ENCODE measurements at regions not wholly inside any gene's neighbourhood (a gene's known extent, or its start where the extent isn't known, plus 50 kb on each side); places are given as distances from the start of the nearest gene placed in this dataset.

GRCh38 chr1:216926720-216927510, 203.7 kb upstream of the ESRRG start:
- no peak for DNase-seq (ENCODE audit: low read depth in 2 of 3, low spot score in 2 of 3)

GRCh38 chr1:216925962-216926625, 202.9 kb upstream of the ESRRG start:
- no peak for DNase-seq (ENCODE audit: low read depth in 2 of 3, low spot score in 2 of 3)

GRCh38 chr1:216924732-216925131, 201.5 kb upstream of the ESRRG start:
- no peak for DNase-seq (ENCODE audit: low read depth in 2 of 3, low spot score in 2 of 3)

GRCh38 chr1:216923601-216924000, 200.4 kb upstream of the ESRRG start:
- DNase-seq (ENCODE audit: low read depth in 2 of 3, low spot score in 2 of 3), result no peak

- DNase-seq (ENCODE audit: low read depth in 2 of 3, low spot score in 2 of 3), result no peak
Measured at GRCh38 chr1:216922406-216922805, 199.2 kb upstream of the ESRRG start.

GRCh38 chr1:216921866-216922265, 198.6 kb upstream of the ESRRG start:
- no peak for DNase-seq (ENCODE audit: low read depth in 2 of 3, low spot score in 2 of 3)

GRCh38 chr1:216919060-216919970, 196.1 kb upstream of the ESRRG start:
- no peak for DNase-seq (ENCODE audit: low read depth in 2 of 3, low spot score in 2 of 3)

GRCh38 chr1:216916890-216917438, 193.7 kb upstream of the ESRRG start:
- DNase-seq (ENCODE audit: low read depth in 2 of 3, low spot score in 2 of 3), result no peak

GRCh38 chr1:216914974-216915373, 191.7 kb upstream of the ESRRG start:
- no peak for DNase-seq (ENCODE audit: low read depth in 2 of 3, low spot score in 2 of 3)

- no peak for DNase-seq (ENCODE audit: low read depth in 2 of 3, low spot score in 2 of 3)
Measured at GRCh38 chr1:216913976-216914375, 190.7 kb upstream of the ESRRG start.

GRCh38 chr1:216910081-216910840, 187.0 kb upstream of the ESRRG start:
- DNase-seq (ENCODE audit: low read depth in 2 of 3, low spot score in 2 of 3), result no peak

GRCh38 chr1:216908126-216908525, 184.9 kb upstream of the ESRRG start:
- DNase-seq (ENCODE audit: low read depth in 2 of 3, low spot score in 2 of 3), result no peak

- DNase-seq (ENCODE audit: low read depth in 2 of 3, low spot score in 2 of 3), result no peak
Measured at GRCh38 chr1:216907100-216907499, 183.9 kb upstream of the ESRRG start.

GRCh38 chr1:216905781-216906180, 182.6 kb upstream of the ESRRG start:
- no peak for DNase-seq (ENCODE audit: low read depth in 2 of 3, low spot score in 2 of 3)

- no peak for DNase-seq (ENCODE audit: low read depth in 2 of 3, low spot score in 2 of 3)
Measured at GRCh38 chr1:216905137-216905536, 181.9 kb upstream of the ESRRG start.

GRCh38 chr1:216904471-216904870, 181.2 kb upstream of the ESRRG start:
- no peak for DNase-seq (ENCODE audit: low read depth in 2 of 3, low spot score in 2 of 3)

GRCh38 chr1:216903382-216903740, 180.1 kb upstream of the ESRRG start:
- no peak for DNase-seq (ENCODE audit: low read depth in 2 of 3, low spot score in 2 of 3)

GRCh38 chr1:216902669-216903381, 179.6 kb upstream of the ESRRG start:
- DNase-seq (ENCODE audit: low read depth in 2 of 3, low spot score in 2 of 3), result no peak

- no peak for DNase-seq (ENCODE audit: low read depth in 2 of 3, low spot score in 2 of 3)
Measured at GRCh38 chr1:216900116-216900620, 176.9 kb upstream of the ESRRG start.

Measured in hematopoietic multipotent progenitor cell (in vitro differentiated cells).